HEK293 (cell line): ENCODE measurements at regions not wholly inside any gene's neighbourhood (a gene's known extent, or its start where the extent isn't known, plus 50 kb on each side); places are given as distances from the start of the nearest gene placed in this dataset.

Source experiments
- CTCF ChIA-PET: fragments of 350-600 bp; formaldehyde crosslinking; extraction: SDS; loops from one replicate; lab custom pipeline; 2021; ENCODE audit warnings: antibody characterized with exemption; lab: Yijun Ruan, JAX
- POLR2A ChIA-PET: fragments of 300-600 bp; formaldehyde crosslinking; extraction: SDS; loops from one replicate; lab custom pipeline; 2020; ENCODE audit warnings: antibody characterized with exemption, inconsistent platforms; lab: Yijun Ruan, JAX
- H3K27ac ChIP-seq: fragments of 200-500 bp; sonication (Bioruptor generic); 2 replicates; pipeline ENCODE4 v1.5.1; 2014; ENCODE audit warnings: low read depth, low read length, control low read depth, inconsistent platforms; ENCODE audit errors: extremely low read depth
- H3K36me3 ChIP-seq, 2 experiments: fragments of 200-500 bp in 1 of 2; sonication (Bioruptor generic) in 1 of 2; 1 replicate in 1 of 2; 2 replicates in 1 of 2; pipeline ENCODE4 v1.5.1; 2014 to 2017; ENCODE audit warnings: inconsistent platforms in 2 of 2, low read length in 2 of 2; ENCODE audit not compliant: control insufficient read depth in 2 of 2, insufficient read depth in 1 of 2
- H3K4me1 ChIP-seq: fragments of 200-500 bp; sonication (Bioruptor generic); 2 replicates; pipeline ENCODE4 v1.5.1; 2014; ENCODE audit warnings: mild to moderate bottlenecking, low read length, inconsistent platforms; ENCODE audit not compliant: control insufficient read depth, insufficient read depth
- H3K4me3 ChIP-seq: 2 replicates; pipeline ENCODE4 v1.5.1; 2011; ENCODE audit warnings: low read depth, mild to moderate bottlenecking, control low read depth, low read length, moderate library complexity
- H3K9me3 ChIP-seq: fragments of 200-500 bp; sonication (Bioruptor generic); 2 replicates; pipeline ENCODE4 v1.5.1; 2014; ENCODE audit warnings: low read depth, low read length, inconsistent platforms; ENCODE audit not compliant: control insufficient read depth, insufficient read depth
- KLF9 ChIP-seq: fragments of 450-650 bp; formaldehyde crosslinking; IDR thresholded peaks from 2 replicates; pipeline ENCODE4 v1.5.1; 2016; ENCODE audit warnings: missing biosample characterization, missing genetic modification characterization, low read depth
- MEIS1 ChIP-seq: sonication (generic); formaldehyde crosslinking; IDR thresholded peaks from 2 replicates; pipeline ENCODE4 v1.8.1; 2022; ENCODE audit warnings: missing genetic modification reagents, mild to moderate bottlenecking, borderline replicate concordance
- OSR2 ChIP-seq: fragments of 450-650 bp; formaldehyde crosslinking; IDR thresholded peaks from 2 replicates; pipeline ENCODE4 v1.5.1; 2016; ENCODE audit warnings: missing biosample characterization, missing genetic modification characterization
- RBAK ChIP-seq: fragments of 450-650 bp; formaldehyde crosslinking; IDR thresholded peaks from 2 replicates; pipeline ENCODE4 v1.5.1; 2016; ENCODE audit warnings: missing biosample characterization, missing genetic modification characterization
- ZBTB26 ChIP-seq: fragments of 450-650 bp; formaldehyde crosslinking; optimal IDR thresholded peaks from 2 replicates; pipeline ENCODE3; 2016; ENCODE audit warnings: missing biosample characterization, mild to moderate bottlenecking, missing genetic modification characterization
- ZBTB48 ChIP-seq: fragments of 450-650 bp; formaldehyde crosslinking; IDR thresholded peaks from 2 replicates; pipeline ENCODE4 v1.5.1; 2016; ENCODE audit warnings: missing biosample characterization, missing genetic modification characterization
- ZBTB49 ChIP-seq: fragments of 450-650 bp; formaldehyde crosslinking; IDR thresholded peaks from 2 replicates; pipeline ENCODE4 v1.5.1; 2016; ENCODE audit warnings: missing biosample characterization, missing genetic modification characterization, low read depth
- ZIC2 ChIP-seq: fragments of 450-650 bp; formaldehyde crosslinking; IDR thresholded peaks from 2 replicates; pipeline ENCODE4 v1.5.1; 2016; ENCODE audit warnings: missing biosample characterization, missing genetic modification characterization
- ZNF10 ChIP-seq: fragments of 450-650 bp; formaldehyde crosslinking; IDR thresholded peaks from 2 replicates; pipeline ENCODE4 v1.5.1; 2017; ENCODE audit warnings: missing biosample characterization, missing genetic modification characterization
- ZNF18 ChIP-seq: fragments of 450-650 bp; formaldehyde crosslinking; IDR thresholded peaks from 2 replicates; pipeline ENCODE4 v1.5.1; 2016; ENCODE audit warnings: missing biosample characterization, missing genetic modification characterization
- ZNF266 ChIP-seq: fragments of 450-650 bp; formaldehyde crosslinking; IDR thresholded peaks from 2 replicates; pipeline ENCODE4 v1.5.1; 2016; ENCODE audit warnings: missing biosample characterization, missing genetic modification characterization, low read depth
- ZNF292 ChIP-seq: fragments of 450-650 bp; formaldehyde crosslinking; IDR thresholded peaks from 2 replicates; pipeline ENCODE4 v1.5.1; 2016; ENCODE audit warnings: low read depth, missing biosample characterization, missing genetic modification characterization, borderline replicate concordance
- ZNF335 ChIP-seq: fragments of 450-650 bp; formaldehyde crosslinking; conservative IDR thresholded peaks from 2 replicates; pipeline ENCODE4 v1.5.1; 2016; ENCODE audit warnings: missing biosample characterization, missing genetic modification characterization
- ZNF350 ChIP-seq: fragments of 450-650 bp; formaldehyde crosslinking; IDR thresholded peaks from 2 replicates; pipeline ENCODE4 v1.5.0; 2017; ENCODE audit warnings: missing biosample characterization, mild to moderate bottlenecking, missing genetic modification characterization
- ZNF514 ChIP-seq: fragments of 450-650 bp; formaldehyde crosslinking; IDR thresholded peaks from 2 replicates; pipeline ENCODE4 v1.5.1; 2016; ENCODE audit warnings: missing biosample characterization, missing genetic modification characterization
- ZNF548 ChIP-seq: fragments of 450-650 bp; formaldehyde crosslinking; IDR thresholded peaks from 2 replicates; pipeline ENCODE4 v1.5.1; 2016; ENCODE audit warnings: missing biosample characterization, missing genetic modification characterization
- ZNF555 ChIP-seq: fragments of 450-650 bp; formaldehyde crosslinking; conservative IDR thresholded peaks from 2 replicates; pipeline ENCODE4 v1.5.1; 2017; ENCODE audit warnings: missing biosample characterization, mild to moderate bottlenecking, missing genetic modification characterization, inconsistent platforms
- ZNF596 ChIP-seq: fragments of 450-650 bp; IDR thresholded peaks from 2 replicates; pipeline ENCODE4 v1.5.0; 2018; ENCODE audit warnings: missing biosample characterization, mild to moderate bottlenecking, missing genetic modification characterization, moderate library complexity
- ZNF629 ChIP-seq: fragments of 450-650 bp; formaldehyde crosslinking; IDR thresholded peaks from 2 replicates; pipeline ENCODE4 v1.5.1; 2017; ENCODE audit warnings: missing biosample characterization, missing genetic modification characterization
- ZNF645 ChIP-seq: fragments of 450-650 bp; formaldehyde crosslinking; IDR thresholded peaks from 2 replicates; pipeline ENCODE4; 2016; ENCODE audit warnings: missing biosample characterization, missing genetic modification characterization
- ZNF664 ChIP-seq: fragments of 450-650 bp; formaldehyde crosslinking; IDR thresholded peaks from 2 replicates; pipeline ENCODE4 v1.5.1; 2016; ENCODE audit warnings: missing biosample characterization, missing genetic modification characterization
- ZNF677 ChIP-seq: fragments of 450-650 bp; IDR thresholded peaks from 2 replicates; pipeline ENCODE4 v1.5.0; 2018; ENCODE audit warnings: missing biosample characterization, mild to moderate bottlenecking, missing genetic modification characterization, moderate library complexity
- ZNF776 ChIP-seq: fragments of 450-650 bp; formaldehyde crosslinking; IDR thresholded peaks from 2 replicates; pipeline ENCODE4 v1.5.0; 2017; ENCODE audit warnings: missing biosample characterization, missing genetic modification characterization, borderline replicate concordance
- ZNF837 ChIP-seq: fragments of 450-650 bp; formaldehyde crosslinking; IDR thresholded peaks from 2 replicates; pipeline ENCODE4 v1.5.1; 2016; ENCODE audit warnings: missing biosample characterization, missing genetic modification characterization
- ZSCAN18 ChIP-seq: fragments of 450-650 bp; formaldehyde crosslinking; IDR thresholded peaks from 2 replicates; pipeline ENCODE4 v1.5.1; 2016; ENCODE audit warnings: missing biosample characterization, missing genetic modification characterization

- Histone ChIP-seq H3K36me3 (no peaks in the 10 kb centered on the region), H3K9me3 (no peaks in the 10 kb centered on the region), H3K4me3 (no peak overlapping the region), H3K27ac (no peak overlapping the region), H3K4me1 (no peaks in the 10 kb centered on the region)
- ChIA-PET POLR2A (no interaction called here), CTCF (no interaction called here)
- TF ChIP-seq ZNF664 (tag by site-specific recombination) (no peak), ZNF292 (tag by site-specific recombination) (no peak), ZBTB49 (no peak), ZNF10 (no peak), ZNF335 (tag by site-specific recombination) (no peak), ZBTB26 (tag by site-specific recombination) (no peak), ZNF514 (tag by site-specific recombination) (no peak), ZNF266 (tag by site-specific recombination) (no peak), RBAK (no peak), ZNF677 (tag by site-specific recombination) (no peak), ZNF645 (no peak), ZNF18 (tag by site-specific recombination) (no peak), ZNF776 (no peak)
Measured at GRCh38 chr16:59586331-59586730, 852.2 kb upstream of the GOT2 start.

GRCh38 chr16:59574296-59574695 is 840.2 kb upstream of the GOT2 start:
- Histone ChIP-seq H3K27ac (no peak overlapping the region), H3K9me3 (no peaks in the 10 kb centered on the region), H3K4me1 (no peaks in the 10 kb centered on the region), H3K4me3 (no peak overlapping the region), H3K36me3 (no peaks in the 10 kb centered on the region)
- POLR2A ChIA-PET = no interaction called here
- TF ChIP-seq ZNF596 (no peak), MEIS1 (no peak), ZBTB48 (no peak), ZSCAN18 (no peak), ZNF555 (no peak), OSR2 (tag by site-specific recombination) (no peak), ZIC2 (no peak), ZNF350 (tag by site-specific recombination) (no peak), ZNF837 (tag by site-specific recombination) (no peak), ZNF629 (tag by site-specific recombination) (no peak), KLF9 (tag by site-specific recombination) (no peak), RBAK (no peak), ZNF548 (tag by site-specific recombination) (no peak)
- CTCF ChIA-PET = no interaction called here
